ENCODE measurements at regions not wholly inside any gene's neighbourhood (a gene's known extent, or its start where the extent isn't known, plus 50 kb on each side); places are given as distances from the start of the nearest gene placed in this dataset.

GRCh38 chr9:19554529-19554928 lies 145.7 kb downstream of the ACER2 start:
- no peak for TF ChIP-seq CTCF (IDR thresholded peaks at IDR 0.05 in 4 of 5, conservative IDR thresholded peaks at IDR 0.05 in 1 of 5)
- no peak for TF ChIP-seq POLR2A (IDR thresholded peaks at IDR 0.05)
